ENCODE measurements at regions not wholly inside any gene's neighbourhood (a gene's known extent, or its start where the extent isn't known, plus 50 kb on each side); places are given as distances from the start of the nearest gene placed in this dataset.

DNA sequence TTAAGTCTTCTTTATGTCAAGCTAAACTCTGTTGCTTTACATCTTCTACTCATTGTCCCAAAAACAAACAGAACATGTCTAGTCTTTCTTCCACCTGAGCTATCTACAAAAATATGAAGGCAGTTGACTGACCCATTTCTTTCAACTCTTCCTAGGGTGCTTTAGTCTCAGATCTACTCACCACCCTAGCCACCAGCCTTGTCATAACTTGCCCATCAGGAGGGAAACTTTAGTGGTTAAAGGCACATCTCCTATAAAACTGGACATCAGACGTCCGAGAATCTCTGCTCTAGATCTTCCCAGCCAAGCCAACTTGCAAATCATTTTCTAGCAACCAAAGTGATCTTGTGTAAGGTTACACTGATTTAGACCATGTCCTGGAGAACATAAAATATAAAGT lies 205.0 kb downstream of the ACTL7B start:
- H3K27me3 ChIP-seq (ENCODE audit: insufficient read depth, low read length): no peaks in the 10 kb centered on the region; the same call in 1 of the 2 replicates
- ChIA-PET RAD21 (ENCODE audit: low non-redundant PET in 1 of 2, low total read pairs in 2 of 2, uncharacterized antibody in 2 of 2, unreplicated experiment in 2 of 2) (no interaction called here), CTCF (no interaction called here), POLR2A (no interaction called here)
- no peak for ATAC-seq
- H3K4me3 ChIP-seq (replicated peaks in 1 of 2; ENCODE audit: low read depth in 1 of 2, low read length in 2 of 2): no peak overlapping the region
- H4K20me1 ChIP-seq (ENCODE audit: insufficient read depth): no peaks in the 10 kb centered on the region
- H3K27ac ChIP-seq (ENCODE audit: low read depth, low read length): no peak overlapping the region
- BruUV-seq (replicated peaks): no TSS peak
- no peaks in the 10 kb centered on the region for H3K9me2 ChIP-seq (ENCODE audit: insufficient read depth)
- no peaks in the 10 kb centered on the region for H3K79me2 ChIP-seq (ENCODE audit: insufficient read depth, low read length)
- H3K9ac ChIP-seq (ENCODE audit: low read length): no peak overlapping the region
- TF ChIP-seq FOSL1 (IDR thresholded peaks at IDR 0.05; ENCODE audit: low read depth): no peak
- TF ChIP-seq ZNF274 (IDR thresholded peaks at IDR 0.05; ENCODE audit: low read depth, low read length): no peak
- TF ChIP-seq POLR2A (IDR thresholded peaks at IDR 0.05; ENCODE audit: borderline replicate concordance, extremely low read depth, insufficient read depth, insufficient read length): no peak
- no peak for TF ChIP-seq POLR2AphosphoS5 (IDR thresholded peaks at IDR 0.05; ENCODE audit: low read depth, low read length)
- TF ChIP-seq CEBPB (IDR thresholded peaks at IDR 0.05; ENCODE audit: low read depth): no peak
- TF ChIP-seq ATF3 (IDR thresholded peaks at IDR 0.05): no peak
- no peak for TF ChIP-seq EGR1 (IDR thresholded peaks at IDR 0.05; ENCODE audit: low read depth)
- no peak for TF ChIP-seq TCF7L2 (IDR thresholded peaks at IDR 0.05; ENCODE audit: borderline replicate concordance, extremely low read depth, insufficient read depth, insufficient read length)
- no peak for TF ChIP-seq YY1 (IDR thresholded peaks at IDR 0.05; ENCODE audit: extremely low read depth, insufficient replicate concordance, low read depth, low read length)
- no peak for TF ChIP-seq ZFX (IDR thresholded peaks at IDR 0.05)
- TF ChIP-seq RAD21 (IDR thresholded peaks at IDR 0.05; ENCODE audit: low read depth): no peak
- no peak for TF ChIP-seq JUND (IDR thresholded peaks at IDR 0.05)
- TF ChIP-seq EZH2phosphoT487 (IDR thresholded peaks at IDR 0.05; ENCODE audit: borderline replicate concordance): no peak
- no peak for TF ChIP-seq ELF1 (IDR thresholded peaks at IDR 0.05; ENCODE audit: borderline replicate concordance, low read depth)
- TF ChIP-seq, protein P1, sequence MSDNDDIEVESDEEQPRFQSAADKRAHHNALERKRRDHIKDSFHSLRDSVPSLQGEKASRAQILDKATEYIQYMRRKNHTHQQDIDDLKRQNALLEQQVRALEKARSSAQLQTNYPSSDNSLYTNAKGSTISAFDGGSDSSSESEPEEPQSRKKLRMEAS (IDR thresholded peaks at IDR 0.05): no peak
- no peak for TF ChIP-seq CBX3 (IDR thresholded peaks at IDR 0.05; ENCODE audit: low read depth)
- no peak for DNase-seq (ENCODE audit: low read depth, low spot score)
- H3K4me2 ChIP-seq (ENCODE audit: low read length): no peak overlapping the region
- intact Hi-C loops (cut with micrococcal nuclease): no loop called here
- H2AFZ ChIP-seq (ENCODE audit: low read depth, low read length, poor library complexity, severe bottlenecking): no peak overlapping the region
- no peaks in the 10 kb centered on the region for H3K4me1 ChIP-seq (ENCODE audit: control insufficient read depth in 1 of 2, insufficient read depth in 2 of 2, low read length in 2 of 2)
- no peaks in the 10 kb centered on the region for H3K36me3 ChIP-seq (ENCODE audit: control insufficient read depth in 1 of 2, insufficient read depth in 2 of 2, low read length in 2 of 2)
- H3K9me3 ChIP-seq (ENCODE audit: control insufficient read depth in 1 of 2, insufficient read depth in 1 of 2, low read depth in 1 of 2, low read length in 2 of 2): no peaks in the 10 kb centered on the region

Data from HCT116 (cell line).